GM21529 (cell line): ENCODE measurements at regions not wholly inside any gene's neighbourhood (a gene's known extent, or its start where the extent isn't known, plus 50 kb on each side); places are given as distances from the start of the nearest gene placed in this dataset.
"Not testable (repeated sequence)": the region's sequence is repeated elsewhere in the genome, so short reads cannot be mapped to it uniquely, and the experiment has no call there.

Source experiments
- ATAC-seq: cut with Tn5 transposase; IDR thresholded peaks from one replicate; pipeline ENCODE4 v1.9.1; 2021; ENCODE audit not compliant: unreplicated experiment

GRCh38 chr5:34548086-34548403 lies 108.1 kb upstream of the RAI14 start:
- ATAC-seq, result no peak

- no peak for ATAC-seq
Measured at GRCh38 chr5:34550247-34550646, 105.9 kb upstream of the RAI14 start.

GRCh38 chr5:34550964-34551363 lies 105.2 kb upstream of the RAI14 start:
- no peak for ATAC-seq

GRCh38 chr5:34551911-34552433 lies 104.2 kb upstream of the RAI14 start:
- no peak for ATAC-seq

GRCh38 chr5:34552686-34553085 lies 103.4 kb upstream of the RAI14 start:
- ATAC-seq, result no peak

GRCh38 chr5:34553581-34553980 lies 102.5 kb upstream of the RAI14 start:
- ATAC-seq, result no peak

- ATAC-seq, result no peak
Measured at GRCh38 chr5:34554641-34555040, 101.5 kb upstream of the RAI14 start.

GRCh38 chr5:34555699-34556508 lies 100.2 kb upstream of the RAI14 start:
- ATAC-seq, result no peak

- no peak for ATAC-seq
Measured at GRCh38 chr5:34556509-34556782, 99.7 kb upstream of the RAI14 start.

- not testable (repeated sequence) for ATAC-seq
Measured at GRCh38 chr5:34561581-34561980, 94.5 kb upstream of the RAI14 start.

- ATAC-seq, result no peak
Measured at GRCh38 chr5:34562791-34563190, 93.3 kb upstream of the RAI14 start.

- ATAC-seq, result no peak
Measured at GRCh38 chr5:34563269-34563668, 92.9 kb upstream of the RAI14 start.

GRCh38 chr5:34563931-34564709 lies 92.0 kb upstream of the RAI14 start:
- no peak for ATAC-seq

- no peak for ATAC-seq
Measured at GRCh38 chr5:34564710-34565235, 91.4 kb upstream of the RAI14 start.

GRCh38 chr5:34570143-34570542 lies 86.0 kb upstream of the RAI14 start:
- ATAC-seq, result no peak

GRCh38 chr5:34570721-34571676 lies 85.1 kb upstream of the RAI14 start:
- no peak for ATAC-seq

- ATAC-seq, result no peak
Measured at GRCh38 chr5:34571677-34572041, 84.5 kb upstream of the RAI14 start.

- ATAC-seq, result no peak
Measured at GRCh38 chr5:34574936-34575467, 81.1 kb upstream of the RAI14 start.

GRCh38 chr5:34576891-34577666 lies 79.0 kb upstream of the RAI14 start:
- no peak for ATAC-seq

GRCh38 chr5:34578962-34579361 lies 77.2 kb upstream of the RAI14 start:
- ATAC-seq, result no peak
